Esophagus muscularis mucosa (tissue), 4 donors: ENCODE measurements at regions not wholly inside any gene's neighbourhood (a gene's known extent, or its start where the extent isn't known, plus 50 kb on each side); places are given as distances from the start of the nearest gene placed in this dataset.

Experiments used
- EP300 ChIP-seq: sonication (generic); formaldehyde crosslinking; IDR thresholded peaks from one replicate; pipeline ENCODE4 v1.6.1; 2017; ENCODE audit warnings: antibody characterized with exemption
- POLR2A ChIP-seq: fragments of 450-650 bp; IDR thresholded peaks from one replicate; pipeline ENCODE4 v1.6.1; 2017; ENCODE audit warnings: antibody characterized with exemption, moderate library complexity, mild to moderate bottlenecking, low read depth
- POLR2AphosphoS5 ChIP-seq, 2 donors: sonication (generic); formaldehyde crosslinking; IDR thresholded peaks; one replicate each; pipeline ENCODE4 v1.6.1; 2017; ENCODE audit warnings: antibody characterized with exemption in 2 of 2
- TF ChIP-seq, protein P1 (sequence below), 3 experiments: fragments of 200-600 bp in 2 of 3; fragments of 450-650 bp in 1 of 3; sonication (generic) in 2 of 3; IDR thresholded peaks; one replicate each; pipeline ENCODE4 v1.5.1; 2017 to 2019; ENCODE audit warnings: antibody characterized with exemption in 3 of 3, mild to moderate bottlenecking in 2 of 3, moderate library complexity in 1 of 3

DNA sequence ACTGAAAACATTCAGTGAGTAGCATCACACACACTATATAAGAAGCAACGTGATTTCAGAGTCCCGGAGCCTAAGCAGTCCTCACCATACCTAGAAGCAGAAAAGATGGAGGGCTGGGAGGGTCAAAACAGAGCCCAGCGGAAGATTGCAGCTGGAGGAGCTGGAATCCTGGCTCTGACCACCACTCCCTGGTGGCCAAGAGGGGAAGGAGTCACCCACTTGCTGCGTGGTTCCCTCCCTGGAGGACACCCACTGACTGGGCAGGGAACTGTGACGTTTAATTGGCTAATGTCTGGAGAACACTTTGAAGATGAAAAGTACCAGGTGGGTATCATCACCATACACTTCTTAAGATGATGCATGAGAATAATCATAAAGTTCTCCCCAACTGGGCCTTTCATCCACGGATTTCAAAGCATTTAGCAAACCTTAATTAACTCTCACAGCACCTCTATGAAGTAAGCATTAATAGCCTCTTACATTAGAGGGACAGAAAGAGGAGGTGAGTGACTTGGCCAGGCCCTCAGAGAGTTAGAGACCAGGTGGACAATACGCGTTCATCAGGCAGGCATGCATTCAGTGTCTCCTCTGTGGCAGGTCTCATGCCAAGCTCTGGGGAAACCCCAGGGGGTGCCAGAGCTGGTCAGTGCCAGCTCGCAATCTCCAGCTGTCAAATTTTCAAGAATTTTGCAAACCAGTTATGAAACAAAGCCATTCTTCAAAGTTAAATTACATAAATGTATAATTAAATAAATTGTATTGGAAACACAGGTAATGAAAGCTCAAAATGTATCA lies 137.9 kb downstream of the AXIN2 start:
- TF ChIP-seq, protein P1, sequence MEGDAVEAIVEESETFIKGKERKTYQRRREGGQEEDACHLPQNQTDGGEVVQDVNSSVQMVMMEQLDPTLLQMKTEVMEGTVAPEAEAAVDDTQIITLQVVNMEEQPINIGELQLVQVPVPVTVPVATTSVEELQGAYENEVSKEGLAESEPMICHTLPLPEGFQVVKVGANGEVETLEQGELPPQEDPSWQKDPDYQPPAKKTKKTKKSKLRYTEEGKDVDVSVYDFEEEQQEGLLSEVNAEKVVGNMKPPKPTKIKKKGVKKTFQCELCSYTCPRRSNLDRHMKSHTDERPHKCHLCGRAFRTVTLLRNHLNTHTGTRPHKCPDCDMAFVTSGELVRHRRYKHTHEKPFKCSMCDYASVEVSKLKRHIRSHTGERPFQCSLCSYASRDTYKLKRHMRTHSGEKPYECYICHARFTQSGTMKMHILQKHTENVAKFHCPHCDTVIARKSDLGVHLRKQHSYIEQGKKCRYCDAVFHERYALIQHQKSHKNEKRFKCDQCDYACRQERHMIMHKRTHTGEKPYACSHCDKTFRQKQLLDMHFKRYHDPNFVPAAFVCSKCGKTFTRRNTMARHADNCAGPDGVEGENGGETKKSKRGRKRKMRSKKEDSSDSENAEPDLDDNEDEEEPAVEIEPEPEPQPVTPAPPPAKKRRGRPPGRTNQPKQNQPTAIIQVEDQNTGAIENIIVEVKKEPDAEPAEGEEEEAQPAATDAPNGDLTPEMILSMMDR (IDR thresholded peaks at IDR 0.05) = no peak
- TF ChIP-seq EP300 (no peak), POLR2AphosphoS5 (IDR thresholded peaks at IDR 0.05) (no peak), POLR2A (no peak)
